AG04450 (cell line): ENCODE measurements at regions not wholly inside any gene's neighbourhood (a gene's known extent, or its start where the extent isn't known, plus 50 kb on each side); places are given as distances from the start of the nearest gene placed in this dataset.
A peak's percentile ranks its signal among the peaks of the same experiment; 100 is the strongest.

Experiments
- CTCF ChIA-PET: fragments of 300-600, 350-600 bp; formaldehyde crosslinking; extraction: SDS; loops from one replicate; lab custom pipeline; 2022; ENCODE audit warnings: antibody characterized with exemption, inconsistent platforms; lab: Charles Lee
- POLR2A ChIA-PET: fragments of 350-600 bp; formaldehyde crosslinking; extraction: SDS; loops from one replicate; lab custom pipeline; 2021; ENCODE audit warnings: antibody characterized with exemption, inconsistent platforms; lab: Yijun Ruan, JAX
- DNase-seq: peaks from one replicate; pipeline ENCODE4 v3.0.0-alpha.2; 2011; ENCODE audit warnings: low read depth, low spot score
- H3K27ac ChIP-seq: one replicate; pipeline ENCODE4 v1.5.1; 2012; ENCODE audit warnings: low read depth, low read length, control low read depth
- H3K27me3 ChIP-seq: one replicate; pipeline ENCODE4 v1.6.0; 2012; ENCODE audit warnings: low read length; ENCODE audit not compliant: control insufficient read depth, insufficient read depth
- H3K4me3 ChIP-seq: 2 replicates; pipeline ENCODE4 v1.5.1; 2011; ENCODE audit warnings: mild to moderate bottlenecking, low read depth, low read length, control low read depth
- H3K9me3 ChIP-seq: 2 replicates; pipeline ENCODE4 v1.5.1; 2012; ENCODE audit warnings: low read length; ENCODE audit not compliant: control insufficient read depth, insufficient read depth
- TF ChIP-seq, protein P1 (sequence below): IDR thresholded peaks from 2 replicates; pipeline ENCODE4 v1.5.1; 2011; ENCODE audit warnings: low read depth, low read length, control low read depth, inconsistent platforms

DNA sequence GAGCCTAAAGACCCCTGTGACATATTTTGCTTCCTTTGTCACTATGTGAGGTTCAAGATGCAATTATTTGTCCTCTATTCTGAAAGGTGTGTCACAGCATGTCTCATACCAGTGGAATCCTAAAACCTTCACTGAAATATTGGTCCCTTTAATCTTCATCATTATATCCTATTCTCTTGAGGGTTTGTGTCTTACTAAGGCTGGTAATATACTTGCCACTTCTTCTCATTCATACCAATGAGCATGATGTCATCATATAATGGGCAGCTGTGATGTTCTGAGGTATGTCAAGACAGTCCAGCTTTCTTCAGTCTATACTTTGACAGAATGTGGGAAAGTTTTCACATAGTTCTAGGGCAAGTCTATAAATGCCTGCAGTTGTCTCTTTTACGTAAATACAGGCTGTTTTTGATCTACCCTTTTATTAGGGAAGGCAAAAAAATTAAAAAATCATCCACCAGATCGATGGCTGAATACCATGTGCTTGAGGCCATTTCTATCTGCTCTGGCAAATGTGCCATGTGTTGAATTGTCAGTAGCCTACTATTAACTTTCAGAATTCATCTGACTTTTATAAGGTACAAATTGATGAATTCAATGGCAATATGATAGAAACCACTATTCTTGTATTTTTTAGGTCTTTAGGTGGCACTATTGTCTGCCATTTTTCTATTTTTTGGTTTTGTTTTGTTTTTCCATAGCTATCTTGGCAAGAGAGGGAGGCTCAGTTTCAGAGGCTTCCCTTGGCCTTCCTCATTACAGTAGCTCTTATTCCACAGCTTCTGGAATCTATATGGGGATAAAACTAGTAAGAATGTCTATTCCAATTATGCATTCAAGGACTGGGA lies 209.0 kb downstream of the PPARGC1A start:
- TF ChIP-seq, protein P1, sequence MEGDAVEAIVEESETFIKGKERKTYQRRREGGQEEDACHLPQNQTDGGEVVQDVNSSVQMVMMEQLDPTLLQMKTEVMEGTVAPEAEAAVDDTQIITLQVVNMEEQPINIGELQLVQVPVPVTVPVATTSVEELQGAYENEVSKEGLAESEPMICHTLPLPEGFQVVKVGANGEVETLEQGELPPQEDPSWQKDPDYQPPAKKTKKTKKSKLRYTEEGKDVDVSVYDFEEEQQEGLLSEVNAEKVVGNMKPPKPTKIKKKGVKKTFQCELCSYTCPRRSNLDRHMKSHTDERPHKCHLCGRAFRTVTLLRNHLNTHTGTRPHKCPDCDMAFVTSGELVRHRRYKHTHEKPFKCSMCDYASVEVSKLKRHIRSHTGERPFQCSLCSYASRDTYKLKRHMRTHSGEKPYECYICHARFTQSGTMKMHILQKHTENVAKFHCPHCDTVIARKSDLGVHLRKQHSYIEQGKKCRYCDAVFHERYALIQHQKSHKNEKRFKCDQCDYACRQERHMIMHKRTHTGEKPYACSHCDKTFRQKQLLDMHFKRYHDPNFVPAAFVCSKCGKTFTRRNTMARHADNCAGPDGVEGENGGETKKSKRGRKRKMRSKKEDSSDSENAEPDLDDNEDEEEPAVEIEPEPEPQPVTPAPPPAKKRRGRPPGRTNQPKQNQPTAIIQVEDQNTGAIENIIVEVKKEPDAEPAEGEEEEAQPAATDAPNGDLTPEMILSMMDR: peak; percentile 21; the same call in 1 of the 2 replicates
- POLR2A ChIA-PET: interaction anchor here (0.6 kb wide), 1 partner anchor 739 kb away, joined by 3 read pairs; no protein-coding TSS in a partner anchor
- CTCF ChIA-PET: interaction anchor here (0.6 to 3.8 kb wide), 11 partner anchors 39 to 790 kb away, joined by 3 to 17 read pairs (median 4); no protein-coding TSS in a partner anchor
- no peak for DNase-seq
- no peaks in the 10 kb centered on the region for H3K9me3 ChIP-seq
- no peak overlapping the region for H3K4me3 ChIP-seq
- H3K27me3 ChIP-seq: no peaks in the 10 kb centered on the region
- no peak overlapping the region for H3K27ac ChIP-seq

DNA sequence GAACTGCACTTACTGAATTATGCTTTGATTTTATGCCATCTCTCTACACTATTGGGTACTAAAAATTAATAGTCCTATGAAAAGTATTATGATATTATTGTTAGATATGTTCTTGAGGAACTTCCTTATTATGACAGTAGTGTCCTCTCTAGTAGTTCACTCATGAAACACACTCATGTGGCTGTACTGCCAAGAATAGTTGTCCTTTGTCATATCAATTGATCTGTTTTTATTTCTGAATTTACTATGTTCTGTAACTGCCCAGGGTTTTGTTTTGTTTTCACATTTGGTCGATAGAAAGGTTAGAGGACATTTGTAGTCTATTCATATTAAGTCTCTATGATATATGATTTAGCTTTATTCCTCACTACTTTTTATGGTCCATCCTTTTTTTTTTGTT lies 215.2 kb downstream of the PPARGC1A start:
- POLR2A ChIA-PET: no interaction called here

GRCh38 chr4:23667659-23668058 lies 222.2 kb downstream of the PPARGC1A start:
- POLR2A ChIA-PET: no interaction called here
- no peak overlapping the region for H3K27ac ChIP-seq
- no peaks in the 10 kb centered on the region for H3K9me3 ChIP-seq
- TF ChIP-seq, protein P1: no peak
- CTCF ChIA-PET: no interaction called here
- no peak overlapping the region for H3K4me3 ChIP-seq
- no peaks in the 10 kb centered on the region for H3K27me3 ChIP-seq
- DNase-seq: no peak

More for the DNA sequence above, 215.2 kb downstream of the PPARGC1A start:
- Histone ChIP-seq H3K9me3 (no peaks in the 10 kb centered on the region), H3K27ac (no peak overlapping the region), H3K27me3 (no peaks in the 10 kb centered on the region), H3K4me3 (no peak overlapping the region)
- DNase-seq: no peak
- TF ChIP-seq, protein P1: no peak
- CTCF ChIA-PET: no interaction called here

- CTCF ChIA-PET: no interaction called here
- H3K27ac ChIP-seq: no peak overlapping the region
- no peaks in the 10 kb centered on the region for H3K27me3 ChIP-seq
- TF ChIP-seq, protein P1: no peak
- H3K4me3 ChIP-seq: no peak overlapping the region
- no peaks in the 10 kb centered on the region for H3K9me3 ChIP-seq
- DNase-seq: no peak
- POLR2A ChIA-PET: no interaction called here
Observed at GRCh38 chr4:23660865-23661264, 229.0 kb downstream of the PPARGC1A start.

DNA sequence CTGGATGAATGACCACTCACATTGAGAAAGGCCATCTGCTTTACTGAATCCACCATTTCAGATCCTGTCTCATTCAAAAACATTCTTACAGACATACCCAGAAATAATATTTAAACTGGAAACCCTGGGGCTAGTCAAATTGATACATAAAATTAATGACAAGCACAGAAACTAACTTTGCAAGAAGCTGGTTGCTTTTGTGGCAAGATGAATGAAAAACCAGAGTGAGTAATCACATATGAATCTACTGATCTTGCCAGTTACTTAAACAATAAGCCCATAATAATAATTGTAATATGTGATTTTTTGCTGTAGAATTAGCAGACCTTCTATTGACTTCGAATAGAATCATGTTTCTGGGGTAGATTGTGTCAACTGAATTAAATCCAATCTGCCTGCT lies 235.1 kb downstream of the PPARGC1A start:
- TF ChIP-seq, protein P1: no peak
- no peak for DNase-seq

More for the DNA sequence above, 235.1 kb downstream of the PPARGC1A start:
- Histone ChIP-seq H3K27me3 (no peaks in the 10 kb centered on the region), H3K4me3 (no peak overlapping the region), H3K27ac (no peak overlapping the region), H3K9me3 (no peaks in the 10 kb centered on the region)
- CTCF ChIA-PET: interaction anchor here (0.5 kb wide), 1 partner anchor 767 kb away, joined by 3 read pairs; no protein-coding TSS in a partner anchor
- POLR2A ChIA-PET: no interaction called here
